ENCODE measurements at regions not wholly inside any gene's neighbourhood (a gene's known extent, or its start where the extent isn't known, plus 50 kb on each side); places are given as distances from the start of the nearest gene placed in this dataset.
"Not testable (repeated sequence)": the region's sequence is repeated elsewhere in the genome, so short reads cannot be mapped to it uniquely, and the experiment has no call there.

DNA sequence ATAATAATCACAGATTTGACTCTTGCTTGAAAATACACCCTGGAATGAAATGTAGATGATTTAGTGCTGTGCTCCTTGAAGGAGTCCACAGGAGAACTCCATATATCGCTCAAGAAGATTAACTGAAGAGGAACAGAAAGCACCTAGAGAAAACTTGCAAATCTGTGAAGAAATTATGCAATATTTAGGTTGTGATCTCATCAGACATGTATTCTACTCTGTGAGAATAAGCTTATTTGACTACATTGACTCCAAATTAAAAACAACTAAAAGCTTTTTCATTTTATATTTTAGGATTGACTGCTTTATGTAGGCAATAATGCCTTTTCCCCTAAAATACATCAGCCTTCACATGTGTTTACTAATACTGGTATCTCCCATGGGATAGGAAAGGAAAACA is 906.6 kb upstream of the LRATD1 start:
- DNase-seq, result no peak

DNA sequence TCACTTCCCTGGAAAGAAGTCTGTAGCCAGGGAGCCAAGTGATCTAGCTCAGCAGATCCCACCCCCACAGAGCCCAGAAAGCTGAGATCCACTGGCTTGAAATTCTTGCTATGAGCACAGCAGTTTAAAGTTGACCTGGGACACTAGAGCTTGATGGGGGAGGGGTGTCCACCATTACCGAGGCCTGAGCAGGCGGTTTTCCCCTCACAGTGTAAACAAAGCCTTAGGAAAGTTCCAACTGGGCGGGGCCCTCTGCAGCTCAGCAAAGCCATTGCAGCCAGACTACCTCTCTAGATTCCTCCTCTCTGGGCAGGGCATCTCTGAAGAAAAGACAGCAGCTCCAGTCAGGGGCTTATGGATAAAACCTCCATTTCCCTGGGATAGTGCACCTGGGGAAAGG is 887.2 kb upstream of the LRATD1 start:
- DNase-seq, result no peak

DNA sequence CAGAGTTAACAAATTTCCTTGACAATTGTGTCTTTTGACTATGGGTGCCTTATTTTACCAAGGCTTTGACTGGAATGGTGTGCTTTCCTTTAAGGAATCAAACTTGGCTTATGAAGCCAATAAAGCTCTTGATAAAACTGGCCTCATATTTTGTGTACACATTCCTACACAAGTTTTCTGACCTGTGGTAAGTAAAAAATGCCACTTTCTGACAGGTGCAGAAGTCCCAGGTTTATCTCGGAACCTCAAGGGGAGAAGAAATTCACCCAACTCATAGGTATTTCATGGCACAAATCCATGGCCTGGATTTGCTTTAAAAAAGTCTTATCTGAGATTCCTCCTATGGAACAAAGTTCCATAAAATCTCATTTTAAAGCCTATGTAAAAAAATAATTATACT is 880.6 kb upstream of the LRATD1 start:
- DNase-seq, result no peak

DNA sequence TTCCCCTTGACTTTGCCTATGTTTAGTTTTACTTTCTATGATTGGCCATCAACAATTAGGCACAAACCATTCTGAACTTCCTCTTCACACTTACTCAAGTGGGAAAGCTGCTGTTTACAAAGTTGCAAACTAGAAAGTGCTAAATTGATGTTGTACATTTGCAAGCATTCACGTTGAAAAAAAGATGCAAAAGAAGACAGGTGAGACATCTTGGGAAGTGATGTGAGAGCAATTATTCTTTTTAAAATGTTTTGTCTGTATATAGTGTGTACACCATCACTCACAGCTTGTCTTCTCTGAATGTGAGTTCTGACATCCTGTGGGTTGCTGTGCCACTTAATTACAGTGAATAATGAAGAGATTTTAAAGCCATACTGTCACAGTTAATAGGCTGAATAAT is 874.1 kb upstream of the LRATD1 start:
- no peak for DNase-seq

DNA sequence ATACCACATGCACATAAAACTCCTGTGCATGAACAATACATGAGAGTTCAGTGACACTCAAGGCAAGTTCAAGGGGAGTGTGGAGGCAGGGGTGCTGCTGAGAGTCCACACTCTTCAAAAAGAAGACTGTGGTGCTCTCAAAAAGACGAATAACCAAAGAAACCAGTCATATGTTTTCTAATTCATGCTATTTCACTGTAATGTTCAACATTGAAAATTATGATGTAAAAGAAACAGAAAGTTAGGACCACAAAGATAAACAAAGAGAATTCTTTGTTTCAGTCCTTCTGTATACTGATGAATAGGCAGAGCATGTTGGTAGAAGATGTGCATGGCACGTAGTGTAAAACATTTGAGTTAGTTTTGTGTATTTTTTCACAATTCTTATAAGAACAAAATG is 864.2 kb upstream of the LRATD1 start:
- no peak for DNase-seq

DNA sequence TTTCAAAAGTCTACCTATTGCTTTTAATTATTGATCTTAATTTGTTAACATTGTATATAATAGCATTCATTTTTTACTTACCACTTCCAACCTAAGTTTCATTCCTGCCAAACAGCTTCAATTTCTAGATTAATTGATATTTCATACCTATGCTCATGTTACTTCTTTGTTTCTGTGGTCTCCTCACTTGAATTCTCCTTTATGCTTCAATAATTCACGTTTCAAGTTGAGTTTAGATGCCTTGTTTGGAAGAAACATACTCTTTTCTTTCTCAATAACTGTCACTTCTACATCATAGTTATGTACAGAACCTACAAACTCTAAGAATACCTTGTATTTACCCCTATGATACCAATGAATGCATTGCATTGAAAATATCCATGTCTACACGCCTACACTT is 862.2 kb upstream of the LRATD1 start:
- DNase-seq, result no peak

DNA sequence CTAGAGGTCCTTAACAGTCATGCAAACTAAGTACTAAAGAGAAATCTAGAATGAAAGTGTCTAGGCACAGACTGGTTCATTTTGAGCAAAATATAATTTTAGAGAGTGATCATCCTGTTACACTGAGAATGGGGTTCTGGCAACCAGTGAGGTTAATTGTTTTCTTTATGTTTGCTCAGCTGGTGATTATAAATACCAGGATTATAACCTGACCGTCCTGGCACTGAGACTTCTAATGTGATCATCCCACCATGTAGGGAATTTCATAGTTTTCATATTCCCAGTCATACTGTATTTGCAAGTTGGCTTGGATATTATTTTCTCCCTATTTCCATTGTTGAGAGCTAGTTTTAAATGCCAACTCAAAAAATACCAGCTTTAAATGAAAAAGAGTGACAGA is 852.5 kb upstream of the LRATD1 start:
- no peak for DNase-seq

DNA sequence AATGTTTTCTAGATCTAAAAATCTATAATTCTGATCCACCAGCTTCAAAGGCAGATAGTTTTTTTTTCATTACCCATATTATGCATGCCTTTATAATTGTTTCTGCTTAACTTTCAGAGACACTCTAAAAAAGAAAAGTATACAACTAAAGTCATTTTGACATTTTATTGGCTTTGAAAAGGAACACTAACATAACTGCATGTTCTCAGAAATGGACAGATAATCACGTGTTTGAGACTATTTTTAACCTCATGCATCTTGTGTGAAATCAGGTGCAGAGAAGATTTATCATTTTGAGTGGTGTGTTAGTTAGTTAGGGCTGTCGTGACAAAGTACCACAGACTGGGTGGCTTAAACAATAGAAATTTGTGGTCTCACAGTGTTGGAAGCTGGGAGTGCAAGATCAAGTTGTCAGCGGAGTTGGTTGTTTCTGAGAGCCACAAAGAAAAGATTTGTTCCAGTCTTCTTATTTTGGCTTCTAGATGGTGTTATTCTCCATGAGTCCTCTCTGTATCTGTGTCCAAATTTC is 841.4 kb upstream of the LRATD1 start:
- no peak for DNase-seq

DNA sequence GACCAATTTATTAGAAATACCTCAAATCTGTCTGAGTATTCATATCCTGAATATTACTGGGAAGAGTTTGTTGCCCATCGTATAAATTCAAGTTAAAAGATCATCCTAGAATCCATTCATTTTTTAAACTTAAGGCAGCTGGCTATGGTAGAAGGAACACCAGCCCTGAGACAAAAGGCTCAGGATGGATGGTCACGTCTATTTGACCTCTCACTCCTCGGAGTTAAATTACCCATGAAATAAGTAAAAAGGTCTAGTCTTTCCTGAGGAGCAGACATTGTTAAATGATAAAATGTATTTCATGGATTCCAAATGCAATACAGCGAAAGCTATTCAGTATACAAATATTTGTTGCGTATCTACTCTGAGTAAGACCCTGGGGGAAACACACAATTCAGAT is 826.0 kb upstream of the LRATD1 start:
- DNase-seq, result no peak

DNA sequence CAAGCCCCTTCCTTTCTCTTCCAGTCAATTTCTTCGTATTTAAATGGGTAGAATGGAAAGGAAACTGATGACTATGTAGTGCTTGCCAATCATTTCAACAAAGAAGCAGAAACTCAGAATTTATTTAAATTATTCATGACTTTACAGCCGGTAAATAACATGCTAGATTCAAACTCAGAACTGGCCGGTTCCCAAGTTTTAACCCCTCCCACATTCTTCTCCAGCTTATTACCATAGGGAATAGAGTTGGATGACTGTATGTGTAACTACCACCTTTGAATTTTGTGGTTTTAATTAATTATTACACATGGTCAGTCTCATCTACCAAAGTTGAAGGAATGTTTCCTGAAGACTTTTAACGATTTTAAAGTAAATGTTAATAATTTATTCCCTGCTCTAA is 819.3 kb upstream of the LRATD1 start:
- no peak for DNase-seq

DNA sequence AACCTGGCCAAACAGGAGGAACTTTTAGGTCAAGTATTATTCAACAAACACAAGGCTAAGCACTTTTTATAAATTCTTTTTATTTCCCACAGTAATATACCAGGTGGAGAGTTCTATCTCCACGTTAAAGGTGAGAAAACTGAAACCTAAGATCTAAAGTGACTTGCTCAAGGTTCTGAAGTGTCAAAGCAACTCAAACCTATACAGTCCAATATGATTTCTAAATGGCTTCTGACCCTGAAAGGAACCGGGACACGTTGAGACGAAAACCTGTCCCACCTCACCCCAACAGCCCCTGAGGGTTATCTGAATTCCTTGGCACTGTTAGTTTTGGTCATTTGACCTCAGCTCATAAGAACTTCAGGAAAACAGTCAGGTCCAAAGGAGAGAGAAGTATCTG is 814.5 kb upstream of the LRATD1 start:
- DNase-seq, result no peak

DNA sequence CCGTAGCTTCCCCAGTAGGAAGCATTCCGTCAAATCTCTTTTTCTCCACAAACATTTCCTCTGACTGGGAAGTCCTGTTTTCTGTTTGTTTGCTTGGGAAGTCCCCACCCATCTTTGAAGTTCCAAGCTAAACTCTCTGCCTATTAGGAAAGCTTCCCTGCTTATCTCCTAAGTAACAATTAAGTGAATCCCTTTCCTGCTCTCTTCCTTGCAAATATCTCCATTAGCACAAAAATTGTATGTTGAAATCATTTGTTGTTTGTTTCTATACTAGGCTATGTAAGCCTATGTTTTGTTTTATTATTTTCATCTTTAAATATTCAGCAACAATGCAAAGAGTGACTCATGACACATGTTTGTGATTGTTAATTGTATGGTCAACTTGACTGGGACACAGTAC is 812.6 kb upstream of the LRATD1 start:
- no peak for DNase-seq

DNA sequence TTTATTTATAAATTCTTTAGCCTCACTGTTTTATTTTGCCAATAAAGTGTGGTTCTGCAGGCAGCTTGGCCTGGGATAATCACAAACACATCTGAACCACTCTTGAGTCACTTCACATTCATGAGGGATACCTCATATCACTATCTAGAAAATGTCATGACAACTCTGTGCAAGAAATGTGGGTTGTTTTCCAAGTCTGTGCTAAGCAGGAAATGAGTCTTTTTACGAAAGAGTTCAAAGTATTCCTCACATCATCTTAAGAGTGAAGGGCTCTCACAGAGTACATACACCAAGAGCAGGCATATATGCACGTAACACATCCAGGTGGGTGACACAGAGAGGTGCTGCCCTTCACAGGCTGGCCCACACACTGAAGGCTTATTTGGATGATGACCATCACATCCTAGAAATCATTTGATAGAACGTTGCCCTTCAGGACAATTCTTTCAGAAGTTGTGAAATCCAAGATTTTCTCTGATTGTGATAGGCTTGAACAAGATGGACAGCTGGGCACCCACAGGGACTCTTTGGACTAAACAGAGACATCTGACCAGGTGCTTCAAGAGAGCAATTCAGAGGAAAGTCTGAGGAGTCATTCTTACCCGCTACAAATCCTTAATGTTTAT is 811.1 kb upstream of the LRATD1 start:
- peak in 1 of 2 experiments; percentile 12 for DNase-seq

DNA sequence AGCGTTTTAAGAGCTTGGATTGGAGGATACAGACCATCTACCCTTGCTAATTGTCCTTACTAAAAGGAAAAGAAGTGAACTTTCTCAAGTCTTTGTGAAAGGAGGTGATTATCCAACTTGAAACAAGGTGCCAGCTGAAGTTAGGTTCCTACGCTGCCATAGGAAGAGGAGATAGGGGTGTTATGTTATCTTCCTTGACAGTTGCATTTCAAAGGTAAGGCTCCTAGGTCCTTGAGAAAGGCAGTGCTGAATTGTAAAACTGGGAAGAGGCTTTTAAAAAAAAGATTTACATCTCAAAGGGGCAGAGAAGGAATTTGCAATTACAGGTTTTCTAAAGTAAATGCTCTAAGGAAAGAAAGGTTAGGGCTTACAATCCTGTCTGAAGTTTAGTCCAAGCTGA is 810.2 kb upstream of the LRATD1 start:
- DNase-seq, result no peak

DNA sequence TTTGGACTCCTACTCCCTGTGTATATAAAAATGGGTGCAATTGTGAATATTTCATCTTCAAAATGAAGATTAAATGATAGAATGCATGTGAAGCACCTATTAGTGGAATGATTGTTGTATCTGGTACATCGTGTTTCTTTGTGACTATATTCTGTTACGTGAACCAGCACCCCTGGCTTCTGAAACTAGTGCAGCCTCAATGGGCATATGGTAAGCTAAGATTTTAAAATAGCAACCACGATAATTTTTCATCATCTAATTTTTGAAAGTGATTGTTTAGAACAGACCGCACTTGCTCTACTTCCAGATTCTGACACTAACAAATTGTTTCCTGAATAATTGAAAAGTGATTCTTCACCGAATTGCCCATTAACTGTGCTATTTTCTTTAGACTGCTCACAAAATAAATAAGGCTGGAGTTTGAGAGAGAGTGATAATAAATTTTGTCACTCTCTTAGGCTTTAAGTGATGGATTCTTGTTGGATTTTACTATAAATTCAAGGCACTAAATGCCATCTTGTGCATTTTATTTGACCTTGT is 806.1 kb upstream of the LRATD1 start:
- no peak for DNase-seq

DNA sequence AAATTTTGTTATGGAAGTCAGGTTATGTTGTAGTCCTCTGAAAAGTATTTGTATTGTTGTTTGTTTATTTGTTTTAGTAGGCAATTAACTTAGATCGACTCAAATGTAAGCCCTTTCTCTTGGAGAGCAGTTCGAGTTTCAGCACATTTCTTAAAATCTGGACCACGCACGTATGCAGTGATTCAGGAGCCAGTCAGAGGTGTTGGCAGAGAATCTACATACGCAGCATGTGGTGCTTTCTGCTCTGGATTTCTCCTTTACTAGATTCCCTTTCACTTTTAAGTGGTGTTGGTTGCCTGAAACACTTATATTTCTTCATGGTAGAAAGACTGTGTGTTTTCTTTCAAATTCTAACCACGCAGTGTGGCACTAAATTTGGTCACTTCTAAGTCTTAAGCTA is 773.9 kb upstream of the LRATD1 start:
- DNase-seq, result no peak

DNA sequence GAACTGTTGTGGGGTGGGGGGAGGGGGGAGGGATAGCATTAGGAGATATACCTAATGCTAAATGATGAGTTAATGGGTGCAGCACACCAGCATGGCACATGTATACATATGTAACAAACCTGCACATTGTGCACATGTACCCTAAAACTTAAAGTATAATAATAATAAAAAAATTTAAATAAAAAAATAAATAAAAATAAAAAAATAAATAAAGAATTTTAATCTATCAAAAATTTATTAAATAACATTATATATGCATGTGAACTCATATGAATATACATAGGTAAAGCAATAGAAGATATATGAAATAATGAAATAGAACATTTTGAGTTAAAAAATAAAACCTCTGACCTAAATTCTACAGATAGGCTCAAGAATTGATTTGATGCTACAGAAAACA is 764.2 kb upstream of the LRATD1 start:
- not testable (repeated sequence) for DNase-seq

DNA sequence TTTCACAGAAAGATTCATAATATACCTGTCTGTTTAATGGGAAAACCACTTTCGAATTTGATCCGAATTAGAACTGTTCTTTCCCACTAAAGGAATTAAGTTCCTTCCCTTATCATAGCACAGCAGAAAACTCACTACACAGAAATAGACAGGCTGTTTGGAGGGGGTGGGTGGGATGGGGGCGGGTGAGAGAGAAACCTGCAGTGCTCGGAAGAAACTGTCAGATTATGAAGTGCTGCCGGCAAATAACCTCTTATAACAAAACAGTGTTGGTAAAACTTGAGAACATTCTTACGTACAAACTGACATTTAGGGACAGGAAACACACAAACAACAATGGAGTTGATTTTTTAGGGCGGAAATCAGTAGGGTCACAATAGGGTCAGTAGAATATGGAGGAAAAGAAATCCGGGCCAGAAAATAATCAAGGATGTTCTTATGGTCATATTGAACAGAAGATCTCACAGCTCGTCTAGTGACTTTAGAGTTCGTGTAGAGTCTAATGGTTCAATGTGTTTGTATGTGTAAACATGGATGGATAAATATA is 756.0 kb upstream of the LRATD1 start:
- no peak for DNase-seq

DNA sequence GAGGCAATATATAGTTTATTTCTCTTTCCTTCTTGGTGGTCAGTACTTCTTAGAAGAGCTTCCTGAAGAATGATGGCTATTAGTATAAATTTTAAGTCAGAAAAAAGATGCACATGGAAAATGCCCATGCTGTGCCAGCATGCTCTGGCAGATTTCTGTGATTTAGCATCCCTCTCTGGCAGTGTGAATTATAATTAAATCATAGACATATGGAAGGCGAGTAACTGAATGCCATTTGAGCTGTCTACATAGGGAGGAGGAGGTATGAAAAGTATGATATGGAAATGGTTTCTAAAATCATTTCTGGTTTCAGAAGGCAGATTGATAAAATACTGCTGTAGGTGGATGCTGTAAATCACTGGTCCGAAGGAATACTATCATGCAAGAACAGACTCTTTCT is 754.9 kb upstream of the LRATD1 start:
- DNase-seq, result no peak

DNA sequence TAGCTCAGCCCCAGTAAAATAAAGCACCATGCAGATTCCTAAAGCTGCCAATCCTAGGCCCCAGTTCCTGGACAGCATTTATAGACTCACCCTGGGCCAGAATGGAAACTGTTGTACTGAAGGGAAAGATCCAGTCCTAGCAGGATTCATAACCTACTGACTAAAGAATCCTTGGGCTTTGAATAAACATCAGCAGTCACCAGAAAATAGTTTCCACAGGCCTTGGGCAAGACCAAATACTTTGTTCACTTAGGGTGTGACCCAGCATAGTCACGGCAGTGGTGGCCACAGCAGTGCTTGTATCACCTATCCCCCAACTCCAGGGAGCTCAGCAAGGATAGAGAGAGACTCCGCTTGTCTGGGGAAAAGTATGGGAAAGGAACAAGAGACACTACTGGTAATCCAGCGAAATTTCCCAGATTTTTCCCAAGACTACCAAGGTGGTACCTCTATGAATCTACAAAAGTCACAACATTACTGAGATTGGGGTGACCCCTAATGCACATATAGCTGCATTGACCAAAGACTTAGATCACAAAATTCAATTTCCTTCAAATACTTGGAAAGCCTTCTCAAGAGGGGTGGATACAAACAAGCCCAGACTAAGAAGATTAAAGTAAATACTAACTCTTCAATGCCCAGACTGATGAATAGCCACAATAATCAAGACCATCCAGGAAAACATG is 748.1 kb upstream of the LRATD1 start:
- DNase-seq, result no peak

DNA sequence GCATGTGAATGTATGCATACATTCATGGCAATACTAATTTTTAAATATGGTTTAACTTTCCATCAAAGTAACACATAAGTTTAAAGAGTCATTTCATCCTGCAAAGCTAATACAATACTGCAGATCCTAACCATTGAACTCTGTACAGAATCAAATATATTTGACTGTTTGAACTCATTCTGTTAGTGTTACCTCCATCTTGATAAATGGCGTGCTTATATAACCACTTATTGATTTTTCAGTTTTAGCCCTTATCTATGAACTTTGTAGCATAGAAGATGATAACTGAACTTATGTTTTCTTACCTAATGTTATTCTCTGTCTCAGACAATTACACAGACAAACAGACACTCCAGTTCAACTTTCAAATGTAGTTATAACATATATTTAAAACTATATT is 731.0 kb upstream of the LRATD1 start:
- DNase-seq, result no peak

DNA sequence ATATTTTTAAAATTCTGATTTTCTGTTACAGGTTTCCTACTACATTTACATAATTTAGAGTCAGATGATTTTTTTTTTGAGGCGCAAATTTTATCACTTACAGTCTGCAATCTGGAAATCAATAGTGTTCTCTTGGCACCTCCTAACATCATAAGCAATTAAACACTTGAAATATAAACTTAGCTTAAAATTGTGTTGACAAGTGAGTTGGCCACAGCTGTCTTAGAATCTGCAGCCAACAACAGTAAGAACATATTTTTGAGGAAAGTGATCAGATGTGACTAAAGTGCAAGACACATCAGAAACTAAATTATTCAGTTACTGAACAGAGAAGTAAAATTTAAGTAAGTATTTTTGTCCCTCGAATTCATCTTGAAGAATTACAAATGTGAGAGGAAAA is 726.7 kb upstream of the LRATD1 start:
- DNase-seq, result no peak

DNA sequence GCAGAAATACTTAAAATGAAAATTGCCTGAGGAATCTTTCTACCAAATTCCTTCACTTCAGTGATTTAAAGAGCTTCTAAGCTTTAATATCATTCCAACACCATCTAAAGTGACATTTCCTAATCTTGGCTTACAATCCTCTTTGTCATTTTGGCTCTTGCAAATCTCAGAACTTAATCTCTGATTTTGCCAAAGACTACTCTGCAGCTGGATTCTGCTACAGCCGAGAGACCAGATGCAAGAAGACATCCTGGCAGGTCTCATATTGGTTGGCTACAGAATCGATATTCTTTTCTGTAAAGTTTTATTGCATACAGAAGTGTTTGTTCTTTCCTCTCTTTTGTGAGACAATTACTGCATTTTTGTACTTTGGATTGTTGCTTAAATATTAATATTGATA is 716.5 kb upstream of the LRATD1 start:
- DNase-seq, result no peak

DNA sequence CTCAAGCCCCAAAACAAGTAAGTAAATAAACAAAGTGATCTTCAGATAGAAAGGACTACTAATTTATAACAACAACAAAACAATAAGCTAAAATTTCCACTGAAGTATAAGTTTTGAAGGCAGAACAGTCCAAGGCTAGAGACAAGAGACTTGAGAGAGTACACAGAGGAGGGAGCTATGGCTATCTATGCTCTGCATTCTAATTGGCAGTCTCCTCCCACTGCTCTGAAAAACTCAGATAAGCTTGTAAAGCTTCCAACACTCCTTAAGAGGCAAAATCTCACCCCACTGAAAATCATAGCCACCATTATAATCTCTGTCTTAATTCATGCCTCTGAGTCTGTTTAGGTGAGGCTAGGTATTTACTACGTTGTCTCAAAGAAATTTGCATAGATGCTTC is 714.6 kb upstream of the LRATD1 start:
- no peak for DNase-seq

Measured in SW 1271 (cell line).